GM12873 (cell line): ENCODE measurements at regions not wholly inside any gene's neighbourhood (a gene's known extent, or its start where the extent isn't known, plus 50 kb on each side); places are given as distances from the start of the nearest gene placed in this dataset.

ENCODE experiments used
- CTCF ChIP-seq: IDR thresholded peaks from 2 replicates; pipeline ENCODE4 v1.5.1; 2012; ENCODE audit warnings: low read depth, mild to moderate bottlenecking, moderate library complexity, low read length, control low read depth; ENCODE audit not compliant: insufficient read depth; ENCODE audit errors: missing control alignments

GRCh38 chr1:228857611-228858010, 122.3 kb downstream of the RHOU start:
- TF ChIP-seq CTCF = no peak

DNA sequence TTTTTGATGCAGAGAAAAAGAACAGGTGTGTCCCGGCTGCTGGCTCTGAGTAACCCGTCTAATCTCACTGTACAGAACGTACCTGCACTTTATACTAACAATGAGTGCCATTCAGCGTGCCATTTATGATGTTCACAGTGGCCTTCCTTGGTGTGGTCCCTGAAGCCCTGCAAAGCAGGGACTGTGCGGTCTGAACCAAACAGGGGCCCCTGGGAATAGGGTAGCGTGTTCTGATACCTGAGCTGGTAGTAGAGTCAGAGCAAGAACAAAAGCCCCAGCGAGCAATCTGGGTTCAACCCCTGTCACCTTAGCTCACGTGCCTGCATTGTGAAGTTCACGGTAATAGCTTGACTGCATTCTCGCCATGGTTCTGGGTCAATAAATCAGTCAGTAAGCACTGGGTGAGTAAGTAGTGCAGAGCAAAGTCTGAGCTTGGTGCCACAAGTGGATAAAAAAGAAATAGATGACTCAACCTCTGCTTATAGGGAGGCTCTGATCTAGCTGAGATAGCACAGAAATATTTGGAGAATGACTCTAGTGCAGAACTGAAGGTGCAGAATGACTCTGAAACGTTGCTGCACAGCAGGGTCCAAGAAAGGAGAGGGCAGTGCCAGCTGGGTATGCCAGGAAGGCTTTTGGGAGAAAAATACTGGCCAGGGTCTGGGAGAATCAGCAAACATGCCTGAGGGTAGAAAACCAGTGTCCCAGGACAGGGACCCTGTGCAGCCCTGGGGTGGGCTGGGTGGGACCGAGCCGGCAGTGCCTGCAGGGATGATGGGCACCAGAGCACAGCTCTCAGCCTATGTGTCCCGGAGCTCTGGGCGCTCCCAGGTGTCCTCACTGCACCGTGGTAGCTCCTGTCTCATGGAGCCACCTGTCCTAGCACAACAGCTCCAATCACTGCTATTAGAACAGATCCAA, 125.9 kb downstream of the RHOU start:
- no peak for TF ChIP-seq CTCF

DNA sequence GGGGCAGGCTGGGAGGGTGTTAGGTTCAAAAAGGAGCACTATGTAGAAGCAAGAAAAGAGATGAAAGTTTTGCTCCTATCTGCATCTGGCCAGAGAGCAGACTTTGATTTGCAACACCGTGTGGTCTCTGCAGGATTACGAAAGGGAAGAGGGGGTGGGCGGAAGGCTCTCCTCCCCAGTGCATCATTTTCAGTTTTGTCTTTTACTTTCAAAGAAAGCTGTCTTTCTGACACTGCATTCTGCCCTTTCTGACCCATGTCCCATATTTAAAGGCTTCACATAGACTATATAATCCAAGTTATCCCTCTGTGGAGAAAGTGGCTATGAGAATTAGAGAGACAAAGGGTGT, 126.5 kb downstream of the RHOU start:
- no peak for TF ChIP-seq CTCF

DNA sequence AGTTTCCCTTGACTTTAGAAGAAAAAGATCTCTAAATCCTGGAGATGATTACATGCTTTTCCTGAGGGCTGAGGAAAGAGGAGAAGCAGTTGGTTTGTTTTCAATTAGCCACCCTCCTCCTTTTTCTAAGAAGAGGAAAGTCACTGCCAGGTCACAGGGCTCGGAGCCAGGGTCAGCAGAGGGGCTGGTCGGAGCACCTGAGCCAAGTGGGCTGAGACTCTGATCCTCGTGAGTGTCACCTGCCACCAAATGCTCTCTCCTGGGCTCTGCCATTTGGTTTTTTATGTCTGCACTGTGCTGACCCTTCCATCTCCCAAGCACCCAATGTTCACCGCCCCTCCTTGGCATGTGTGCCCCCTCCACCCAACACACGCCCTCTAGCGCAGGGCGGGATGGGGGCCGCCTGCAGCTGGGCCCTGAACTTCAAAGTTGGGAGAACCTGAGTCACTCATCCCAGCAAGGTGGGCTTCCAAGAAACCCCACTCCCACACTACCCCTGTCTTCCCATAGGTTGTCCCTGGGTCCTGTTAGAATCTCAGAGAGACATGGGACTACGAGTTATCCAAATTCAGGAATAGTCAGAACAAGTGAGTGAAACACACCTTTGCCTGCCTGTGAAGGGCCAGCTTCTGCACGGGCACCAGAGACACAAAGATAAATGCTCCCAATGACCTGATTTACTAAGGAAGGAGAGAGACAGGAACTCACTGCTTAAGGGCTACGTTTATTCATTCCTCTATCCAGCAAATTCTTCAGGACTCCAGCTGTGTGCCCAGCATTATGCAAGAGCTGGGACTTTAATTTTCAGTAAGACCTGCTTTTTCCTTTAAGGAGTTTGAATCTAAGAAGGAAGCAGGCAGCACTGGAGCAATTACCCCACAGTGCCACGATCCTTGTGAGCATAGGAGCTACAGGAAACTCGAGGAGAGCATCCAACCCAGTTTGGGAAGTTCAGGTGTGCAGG, 127.5 kb downstream of the RHOU start:
- TF ChIP-seq CTCF = no peak

DNA sequence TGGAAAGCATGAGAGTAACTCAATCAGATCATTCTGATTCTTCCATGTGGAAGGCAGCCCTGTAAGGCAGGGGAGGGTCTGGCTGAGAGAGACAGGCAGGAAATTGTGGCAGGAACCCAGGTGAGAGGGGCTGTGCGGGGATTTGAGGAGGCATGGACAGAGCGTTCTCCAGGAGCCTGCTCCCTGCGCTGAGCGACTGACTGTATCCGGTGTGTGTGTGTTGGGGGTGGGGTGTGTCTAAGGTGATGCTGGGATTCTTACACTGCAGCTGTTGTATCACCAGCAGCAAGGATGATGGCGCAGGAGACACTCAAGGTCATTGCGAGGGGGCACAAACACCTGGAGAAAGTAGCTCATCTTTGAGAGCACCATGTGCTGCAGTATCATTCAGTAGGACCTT, 128.5 kb downstream of the RHOU start:
- TF ChIP-seq CTCF = no peak

DNA sequence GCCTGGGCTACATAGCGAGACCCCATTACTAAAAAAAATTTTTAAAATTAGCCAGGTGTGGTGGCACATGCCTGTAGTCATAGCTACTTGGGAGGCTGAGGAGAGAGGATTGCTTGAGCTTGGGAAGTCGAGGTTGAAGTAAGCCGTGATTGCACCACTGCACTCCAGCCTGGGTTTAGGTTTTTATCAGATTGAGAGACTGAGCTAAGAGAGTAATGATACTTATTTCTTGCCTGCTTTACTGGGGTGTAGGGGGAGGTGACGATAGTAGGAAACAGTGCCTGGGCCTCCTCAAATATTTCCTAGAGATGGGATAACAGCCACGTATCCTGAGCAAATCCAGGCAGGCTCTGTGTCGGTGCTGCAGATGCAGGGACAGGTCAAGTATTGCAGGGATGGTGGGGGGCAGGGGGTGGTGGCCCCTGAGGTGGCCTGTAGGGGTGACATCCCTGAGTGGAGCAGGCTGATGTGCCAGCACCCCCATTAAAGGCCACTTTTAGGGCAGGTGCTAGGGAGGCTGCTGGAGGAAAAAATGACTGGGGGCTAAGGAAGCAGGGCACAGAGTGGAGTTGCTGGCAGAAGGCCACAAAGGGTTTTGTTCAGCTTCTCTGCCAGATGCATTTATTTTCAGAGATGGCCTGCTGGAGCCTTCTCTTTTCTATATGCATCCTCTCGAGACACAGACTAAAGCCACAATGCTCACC, 130.5 kb downstream of the RHOU start:
- no peak for TF ChIP-seq CTCF
